ENCODE measurements at regions not wholly inside any gene's neighbourhood (a gene's known extent, or its start where the extent isn't known, plus 50 kb on each side); places are given as distances from the start of the nearest gene placed in this dataset.

GRCh38 chr11:45745065-45745811 is 59.7 kb upstream of the SLC35C1 start:
- H3K4me3 ChIP-seq (ENCODE audit: extremely low read depth in 1 of 4, insufficient read depth in 2 of 4, low read depth in 3 of 4, low read length in 4 of 4) = no peak overlapping the region
- no peaks in the 10 kb centered on the region for H3K36me3 ChIP-seq (ENCODE audit: control insufficient read depth in 2 of 4, insufficient read depth in 4 of 4, low read length in 3 of 4)
- no peak overlapping the region for H3K14ac ChIP-seq (ENCODE audit: insufficient read length)
- FAIRE-seq (no peak), DNase-seq (ENCODE audit: low read depth in 1 of 2, low spot score in 2 of 2) (no peak)
- no peak overlapping the region for H4K5ac ChIP-seq (ENCODE audit: insufficient read length, low read depth, low read length)
- H3K79me2 ChIP-seq (ENCODE audit: control insufficient read depth in 1 of 2, insufficient read depth in 2 of 2, low read length in 2 of 2) = no peaks in the 10 kb centered on the region
- no peak overlapping the region for H2BK12ac ChIP-seq (ENCODE audit: low read depth, low read length)
- H4K91ac ChIP-seq (replicated peaks; ENCODE audit: insufficient read length, low read length) = no peak overlapping the region
- H3K23ac ChIP-seq (ENCODE audit: insufficient read length) = no peak overlapping the region
- H3K4me1 ChIP-seq (replicated peaks in 1 of 4; ENCODE audit: control insufficient read depth in 3 of 4, insufficient read depth in 4 of 4, low read length in 3 of 4) = peaks cover 0 to 9% (median 0%) of the 10 kb centered on the region in 4 experiments; a peak in 3 of 7 replicates
- no peaks in the 10 kb centered on the region for H3K23me2 ChIP-seq (ENCODE audit: low read depth, low read length)
- H3K9ac ChIP-seq (replicated peaks in 1 of 4; ENCODE audit: extremely low read depth in 1 of 4, low read depth in 3 of 4, low read length in 3 of 4) = no peak overlapping the region
- H3K27me3 ChIP-seq (replicated peaks in 1 of 4; ENCODE audit: control insufficient read depth in 3 of 4, extremely low read depth in 1 of 4, insufficient read depth in 3 of 4, low read length in 3 of 4) = no peaks in the 10 kb centered on the region; a peak in 1 of 7 replicates
- no peaks in the 10 kb centered on the region for H4K20me1 ChIP-seq (replicated peaks in 1 of 2; ENCODE audit: control insufficient read depth in 1 of 2, insufficient read depth in 2 of 2, low read length in 2 of 2)
- no peak overlapping the region for H4K8ac ChIP-seq (ENCODE audit: extremely low read depth, insufficient read depth, low read length)
- no peak overlapping the region for H3K4me2 ChIP-seq (ENCODE audit: insufficient read depth in 1 of 2, low read depth in 2 of 2, low read length in 2 of 2)
- H2BK20ac ChIP-seq (ENCODE audit: low read length) = no peak overlapping the region
- no peak overlapping the region for H3K18ac ChIP-seq (ENCODE audit: extremely low read depth, low read length)
- H3K27ac ChIP-seq (ENCODE audit: low read depth, low read length) = no peak overlapping the region
- H2BK15ac ChIP-seq (ENCODE audit: low read length) = no peak overlapping the region
- TF ChIP-seq HDAC2 (IDR thresholded peaks at IDR 0.05; ENCODE audit: borderline replicate concordance in 1 of 2, low read depth in 2 of 2, low read length in 2 of 2) (no peak), ATF3 (IDR thresholded peaks at IDR 0.05; ENCODE audit: insufficient read depth, low read depth, low read length) (no peak), FOSL1 (IDR thresholded peaks at IDR 0.05; ENCODE audit: insufficient read depth, low read depth, low read length) (no peak), CTBP2 (IDR thresholded peaks at IDR 0.05; ENCODE audit: borderline replicate concordance, insufficient read depth, insufficient read length, low read length) (no peak), EP300 (IDR thresholded peaks at IDR 0.05; ENCODE audit: borderline replicate concordance in 1 of 2, low read depth in 2 of 2, low read length in 2 of 2) (no peak), MAX (IDR thresholded peaks at IDR 0.05) (no peak), RXRA (IDR thresholded peaks at IDR 0.05; ENCODE audit: insufficient read depth, low read depth, low read length) (no peak)
- H3K56ac ChIP-seq (replicated peaks; ENCODE audit: insufficient read length, low read depth, low read length) = no peak overlapping the region
- CTCF ChIA-PET (ENCODE audit: partially characterized antibody) = interaction anchor here (1.0 to 1.7 kb wide), 3 partner anchors 8 to 374 kb away, joined by 3 to 7 read pairs (median 4); no protein-coding TSS in a partner anchor
- H3K4ac ChIP-seq (replicated peaks; ENCODE audit: insufficient read length, low read depth, low read length) = no peak overlapping the region
- POLR2A ChIA-PET (ENCODE audit: partially characterized antibody) = no interaction called here
- no peak overlapping the region for H2AK5ac ChIP-seq (ENCODE audit: low read depth, low read length)
- no peaks in the 10 kb centered on the region for H3K9me3 ChIP-seq (ENCODE audit: insufficient read depth in 2 of 2, low read depth in 1 of 2, low read length in 1 of 2)
- no peaks in the 10 kb centered on the region for H3K79me1 ChIP-seq (ENCODE audit: low read depth, low read length)
- no peak overlapping the region for H2BK5ac ChIP-seq (ENCODE audit: low read depth, low read length)
- H2AFZ ChIP-seq (ENCODE audit: low read length) = 0 out of 2 replicates have a peak overlapping the region, but pooled peaks have one; percentile 64
- WGBS, 2 experiments (ENCODE audit: extremely low coverage in 1 of 2, insufficient coverage in 1 of 2, insufficient read length in 1 of 2, insufficient replicate concordance in 2 of 2, low coverage in 1 of 2, low lambda C conversion rate in 2 of 2, missing lambda C conversion rate in 1 of 2) = 84% methylated on average over 13 of the region's 13 CpGs; no CpG with 5 or more reads in 1 of the 2 experiments
- H2BK120ac ChIP-seq (replicated peaks; ENCODE audit: low read depth, low read length) = no peak overlapping the region
